IPS DF 4.7 (cell line): ENCODE measurements at regions not wholly inside any gene's neighbourhood (a gene's known extent, or its start where the extent isn't known, plus 50 kb on each side); places are given as distances from the start of the nearest gene placed in this dataset.

Experiments
- DNase-seq: peaks from one replicate; pipeline ENCODE4 v3.0.0-alpha.2; 2013; ENCODE audit warnings: low spot score; ENCODE audit errors: extremely low read depth

DNA sequence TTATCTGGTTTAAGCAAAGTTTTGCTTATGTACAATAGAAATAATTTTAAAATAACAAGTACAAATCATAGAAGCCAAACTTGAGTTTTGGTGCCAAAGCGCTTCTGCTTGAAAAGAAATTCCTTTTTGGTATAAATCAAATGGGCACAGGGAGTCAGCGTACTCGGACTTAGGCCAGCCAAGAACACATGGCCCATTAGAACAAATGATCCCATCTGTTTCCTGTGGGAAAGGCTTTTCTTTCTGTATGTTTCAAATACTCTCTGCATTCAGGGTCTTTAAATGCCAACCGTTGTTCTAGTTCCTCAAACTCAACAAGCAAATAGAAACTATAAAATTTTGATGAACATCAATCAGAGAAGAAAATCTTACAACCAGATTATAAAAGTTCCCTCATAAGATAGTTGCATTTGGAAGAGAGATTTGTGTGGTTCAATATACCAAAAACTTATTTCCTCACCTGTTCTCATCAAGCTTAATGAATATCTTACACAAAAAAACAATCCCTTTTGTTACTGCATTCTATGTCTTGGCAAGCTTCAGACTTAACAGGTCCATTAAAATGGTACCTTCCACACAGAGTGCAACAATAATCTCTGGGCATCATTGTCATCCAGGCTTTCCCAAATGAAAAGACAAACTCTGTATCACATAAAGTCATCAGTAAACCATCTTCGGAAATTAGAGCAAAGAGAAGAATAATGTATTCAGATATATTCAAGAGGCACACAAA, 739.8 kb upstream of the API5 start:
- no peak for DNase-seq

DNA sequence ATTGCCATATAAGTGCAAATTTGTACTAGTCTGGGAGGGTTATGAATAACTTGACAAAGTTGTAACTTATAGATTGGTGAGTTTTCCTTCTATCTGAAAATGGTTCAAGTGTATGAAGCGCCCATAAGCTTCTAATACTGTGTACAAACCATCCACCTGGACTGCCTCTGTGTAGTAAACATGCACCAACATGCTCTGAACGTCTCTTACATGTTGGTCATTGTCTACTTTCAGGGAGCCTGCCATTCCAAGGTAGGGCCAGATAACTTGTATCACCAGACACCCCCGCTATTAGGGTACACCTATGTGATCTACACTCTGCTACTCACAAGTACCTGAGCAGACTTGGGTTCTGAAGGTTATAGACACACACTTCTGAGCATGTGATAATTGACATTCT, 735.5 kb upstream of the API5 start:
- DNase-seq: no peak

DNA sequence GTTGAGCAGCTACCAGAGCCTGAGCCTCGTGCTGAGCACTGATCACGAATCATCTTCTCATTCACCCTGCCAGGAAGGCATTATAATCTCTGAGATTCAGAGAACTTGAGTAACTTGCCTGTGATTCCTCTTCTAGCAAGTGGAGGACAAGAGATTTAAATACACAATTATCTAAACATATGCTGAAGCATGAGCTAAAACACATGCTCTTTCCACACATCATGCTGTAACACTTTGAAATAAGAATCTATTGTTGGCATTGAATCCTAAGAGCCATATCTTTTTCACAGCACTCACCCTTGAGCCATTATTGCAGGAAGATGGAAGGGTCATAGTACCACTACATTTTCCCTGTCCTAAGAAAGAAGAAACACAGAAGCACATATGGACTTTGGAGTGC, 722.5 kb upstream of the API5 start:
- DNase-seq: no peak

DNA sequence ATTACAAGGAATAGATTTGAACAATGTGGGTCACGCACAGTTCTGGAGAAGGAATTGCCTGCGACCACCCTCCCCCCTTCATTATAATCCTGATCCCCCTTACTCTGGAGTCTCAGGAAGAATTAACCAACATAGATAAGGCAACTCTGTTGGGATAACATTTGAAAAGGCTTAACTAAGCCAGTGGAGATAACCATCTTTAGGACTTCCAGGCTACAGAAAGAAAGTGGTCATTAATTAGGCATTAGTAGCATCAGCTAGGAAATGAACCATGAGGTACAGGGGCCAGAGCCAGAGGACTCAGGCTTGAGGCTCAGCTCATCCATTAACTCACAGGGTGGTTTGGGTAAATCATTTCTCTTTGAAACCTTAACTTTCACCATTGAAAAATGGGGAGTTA, 720.0 kb upstream of the API5 start:
- DNase-seq: no peak

DNA sequence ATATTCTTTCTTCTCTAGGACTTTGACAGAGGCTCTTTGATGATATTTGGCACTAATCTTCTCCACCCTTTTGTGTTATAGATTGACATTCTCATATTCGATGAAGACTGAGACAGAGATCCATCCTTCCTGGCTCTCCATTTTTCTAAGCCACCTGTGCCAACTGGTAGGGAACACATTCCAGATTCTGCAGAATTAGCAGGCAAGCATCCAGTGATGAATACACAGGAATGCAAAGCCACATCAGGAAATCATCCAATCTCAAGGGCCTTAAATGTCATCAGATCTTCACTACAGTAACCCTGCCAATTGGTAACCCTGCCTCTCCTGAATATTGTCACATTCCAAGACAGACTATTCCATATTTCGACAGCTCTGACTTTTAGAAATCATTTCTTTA, 718.4 kb upstream of the API5 start:
- DNase-seq: no peak

GRCh38 chr11:42595876-42596275, 715.9 kb upstream of the API5 start:
- peak; percentile 46 for DNase-seq

- no peak for DNase-seq
Observed at GRCh38 chr11:42596576-42597145, 715.1 kb upstream of the API5 start.

GRCh38 chr11:42598341-42598740, 713.5 kb upstream of the API5 start:
- DNase-seq: no peak

- DNase-seq: no peak
Observed at GRCh38 chr11:42620796-42621195, 691.0 kb upstream of the API5 start.

DNA sequence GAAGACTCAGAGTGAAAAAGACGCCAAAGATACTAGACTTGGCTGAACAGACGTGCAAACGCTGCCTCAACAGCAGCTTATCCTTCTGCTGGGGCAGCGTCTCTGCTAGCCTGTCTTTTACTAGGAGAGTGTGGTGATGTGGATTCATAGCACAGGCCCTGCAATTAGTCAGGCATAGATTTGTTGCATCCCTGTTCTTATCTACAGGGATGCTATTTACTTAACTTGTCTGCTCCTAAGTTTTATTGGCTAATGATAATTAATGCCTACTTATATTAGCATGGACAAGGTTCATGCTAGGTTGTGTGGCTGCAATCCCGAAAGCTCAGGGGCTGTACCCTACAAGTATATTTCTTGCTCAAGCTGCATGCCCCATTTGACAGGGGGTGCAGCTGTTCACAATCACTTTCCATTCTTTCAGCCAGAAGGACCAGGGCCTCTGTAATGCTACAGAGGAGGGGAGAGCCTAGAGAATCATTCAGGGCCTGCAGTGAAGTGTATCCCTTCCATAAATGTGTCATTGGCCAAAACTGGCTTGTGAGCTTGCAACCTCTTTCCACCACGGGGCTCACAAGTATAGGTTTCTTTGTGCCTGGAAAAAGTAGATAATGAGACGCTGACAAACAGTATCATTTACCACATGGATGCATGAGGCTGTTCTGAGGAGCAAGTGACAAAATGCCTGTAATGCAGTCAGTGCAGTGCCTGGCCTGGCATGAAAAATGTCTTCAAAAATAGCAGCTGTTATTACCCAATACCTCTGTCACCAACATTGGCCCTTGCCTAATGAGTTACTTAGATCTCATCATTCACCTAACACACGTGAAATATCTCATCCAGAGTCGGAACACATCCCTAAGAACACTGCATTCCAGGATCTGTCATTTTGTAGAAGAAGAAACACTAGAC, 685.8 kb upstream of the API5 start:
- no peak for DNase-seq

DNA sequence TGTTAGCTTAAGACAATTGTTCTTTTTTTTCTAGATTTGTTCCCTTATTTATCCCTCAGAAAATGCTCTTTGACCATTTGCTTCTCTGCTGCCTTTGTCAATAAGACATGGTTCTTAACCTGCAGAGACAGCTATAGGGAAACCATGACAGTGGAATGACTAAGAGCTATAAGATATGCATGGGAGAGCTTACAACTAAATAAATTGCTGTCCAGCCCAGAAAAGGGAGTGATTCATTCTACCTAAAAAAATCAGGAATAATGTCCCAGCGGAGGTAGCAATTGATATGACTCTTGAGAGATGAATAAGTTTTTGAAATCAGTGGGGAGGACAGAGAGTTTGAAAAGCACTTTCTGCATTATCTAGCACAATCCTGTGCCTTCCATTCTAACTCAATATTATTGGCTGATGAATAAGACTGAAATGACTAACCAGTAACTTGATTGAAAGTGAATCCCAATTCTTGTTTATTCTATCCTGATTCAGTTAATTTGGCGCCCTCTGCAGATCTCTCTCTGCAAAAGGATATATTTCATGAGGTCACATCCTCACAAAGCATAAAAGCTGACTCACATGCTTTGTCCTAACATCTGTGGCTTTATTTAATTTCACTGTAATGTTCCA, 680.5 kb upstream of the API5 start:
- no peak for DNase-seq

GRCh38 chr11:42646959-42647358, 664.8 kb upstream of the API5 start:
- DNase-seq: no peak

DNA sequence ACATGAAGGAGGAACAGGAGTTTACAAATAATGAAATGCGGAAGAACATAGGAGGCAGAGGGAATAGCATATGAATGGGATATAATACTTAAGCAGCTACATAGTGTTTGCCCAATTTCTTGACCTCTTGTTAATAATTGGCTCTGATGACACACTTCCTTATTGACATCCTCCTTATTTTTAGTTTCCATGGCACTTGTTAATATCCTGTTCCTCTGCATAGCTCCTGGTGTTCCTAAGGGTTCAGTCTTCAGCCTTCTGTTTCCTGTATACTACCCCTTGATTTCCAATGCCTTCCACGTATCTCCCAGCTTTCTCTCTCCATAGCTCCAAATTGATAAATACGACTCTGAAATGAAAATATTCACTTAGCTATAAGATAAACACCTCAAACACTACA, 663.8 kb upstream of the API5 start:
- DNase-seq: no peak

- no peak for DNase-seq
Observed at GRCh38 chr11:42651621-42652020, 660.2 kb upstream of the API5 start.

GRCh38 chr11:42657169-42657568, 654.6 kb upstream of the API5 start:
- no peak for DNase-seq

- no peak for DNase-seq
Observed at GRCh38 chr11:42661942-42662341, 649.9 kb upstream of the API5 start.

DNA sequence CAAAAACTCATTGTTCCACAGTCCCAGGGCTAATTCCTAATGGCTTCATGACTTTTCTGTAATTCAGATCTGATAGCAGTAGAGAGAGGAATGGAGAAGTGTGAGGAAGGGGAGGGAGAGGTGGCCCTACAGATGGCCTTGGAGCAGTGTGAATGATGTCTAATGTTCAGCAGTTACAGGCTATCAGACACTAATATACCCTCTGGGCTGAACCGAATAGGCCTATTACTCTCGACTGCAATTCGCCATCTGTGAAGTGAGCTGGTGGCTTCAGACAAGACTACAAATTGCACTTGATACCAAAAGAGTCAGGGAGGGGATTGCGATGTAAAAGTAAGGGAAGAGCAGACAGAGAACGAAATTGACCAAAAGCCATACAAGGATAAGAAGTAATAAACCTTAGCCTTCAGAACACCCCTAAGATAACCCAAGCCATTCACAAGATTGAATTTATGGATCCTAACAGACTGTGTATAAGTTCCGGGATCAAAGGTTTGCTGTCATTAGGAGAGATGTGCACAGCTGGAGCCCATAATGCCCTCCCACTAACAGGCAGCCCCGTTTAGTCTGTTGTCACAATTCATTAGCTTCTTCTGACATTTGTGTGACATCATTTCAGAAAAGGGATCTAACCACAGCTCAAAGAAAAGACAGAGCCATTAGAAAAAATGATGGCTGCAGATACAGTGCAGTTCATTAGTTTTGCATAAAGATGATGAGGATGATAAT, 642.4 kb upstream of the API5 start:
- no peak for DNase-seq

DNA sequence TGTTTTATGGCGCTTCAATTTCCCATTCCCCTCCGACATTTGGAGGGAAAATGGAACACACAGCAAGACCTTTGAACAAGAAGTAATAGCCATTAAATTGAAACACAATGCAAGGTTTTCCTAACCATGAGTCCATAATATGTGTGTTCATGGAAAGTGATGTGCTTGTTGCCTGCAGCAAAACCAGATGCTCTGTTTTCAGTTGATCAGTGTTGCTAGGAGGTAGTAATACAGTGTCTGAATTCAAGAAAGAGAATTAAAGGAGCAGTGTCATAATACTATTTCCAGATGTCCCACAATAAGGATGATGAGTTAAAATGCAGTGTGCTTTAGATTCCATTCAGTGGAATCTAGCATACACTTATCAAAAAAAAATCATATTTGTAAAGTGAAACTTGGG, 637.4 kb upstream of the API5 start:
- DNase-seq: no peak

GRCh38 chr11:42707541-42707940, 604.3 kb upstream of the API5 start:
- no peak for DNase-seq

- DNase-seq: no peak
Observed at GRCh38 chr11:42709216-42709615, 602.6 kb upstream of the API5 start.

DNA sequence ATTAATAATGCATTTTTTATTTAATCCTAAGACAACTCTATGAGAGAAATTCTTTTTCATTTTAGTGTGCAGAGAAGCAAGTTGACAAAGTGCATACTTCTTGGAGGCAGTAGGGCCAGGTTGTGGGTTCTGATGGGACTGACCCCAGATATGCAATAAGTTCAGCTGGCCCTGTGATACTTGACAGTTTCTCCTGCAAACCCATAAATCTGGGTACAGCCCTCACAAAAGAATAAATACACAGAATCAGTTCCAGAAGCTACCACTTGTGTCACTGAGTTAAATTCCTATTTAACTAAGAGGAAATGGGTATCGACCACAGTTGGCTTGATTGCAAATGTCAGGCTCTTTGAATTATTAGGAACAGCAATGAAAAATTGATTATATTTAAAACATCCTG, 598.5 kb upstream of the API5 start:
- DNase-seq: no peak
